K562 (cell line): ENCODE measurements at regions not wholly inside any gene's neighbourhood (a gene's known extent, or its start where the extent isn't known, plus 50 kb on each side); places are given as distances from the start of the nearest gene placed in this dataset.

ENCODE experiments used
- ATAC-seq: fragments of 200-7000 bp; cut with Tn5 transposase; 3 replicates; pipeline ENCODE4 v1.9.1; 2020; ENCODE audit warnings: moderate library complexity
- BruUV-seq: library from RNA; stranded (reverse); fragments of 400-500 nt; replicated peaks from 2 replicates; lab custom pipeline; 2021; lab: Mats Ljungman, UMichigan
- CTCF ChIA-PET: fragments of 300-600 bp; formaldehyde crosslinking; extraction: SDS; loops from one replicate; lab custom pipeline; 2021; ENCODE audit warnings: low intra/inter-chr PET ratio; lab: Yijun Ruan, JAX
- POLR2A ChIA-PET: fragments of 300-600, 350-650 bp; sonication (Branson Sonifier 250); formaldehyde crosslinking; extraction: SDS; loops from one replicate; lab custom pipeline; 2021; ENCODE audit warnings: antibody characterized with exemption, inconsistent platforms; lab: Yijun Ruan, JAX
- DNase-seq, 4 experiments: peaks; one replicate each; pipeline versions ENCODE4 v3.0.0 to v3.0.0-alpha.2; 2011 to 2018; ENCODE audit warnings: low spot score in 3 of 4, mixed read lengths in 3 of 4; ENCODE audit errors: extremely low read depth in 1 of 4
- FAIRE-seq: peaks from 2 replicates; lab custom pipeline; 2011; peaks lifted over from hg19 to GRCh38; lab: Jason Lieb, UNC
- H2AFZ ChIP-seq: 2 replicates; pipeline ENCODE4 v1.6.0; 2011; ENCODE audit warnings: low read depth, low read length, control low read depth, inconsistent platforms
- H3K27ac ChIP-seq: fragments of 200-600 bp; 3 replicates; pipeline ENCODE4 v1.8.0; 2011; ENCODE audit warnings: low read depth, mild to moderate bottlenecking, control low read depth, inconsistent platforms, low read length, moderate library complexity, mixed read lengths; ENCODE audit errors: extremely low read depth
- H3K27me3 ChIP-seq, 2 experiments: fragments of 300-600 bp in 1 of 2; 2 replicates in 1 of 2; 3 replicates in 1 of 2; pipeline versions ENCODE4 v1.6.0 to v1.8.0; 2011; ENCODE audit warnings: inconsistent platforms in 2 of 2, low read length in 2 of 2, mild to moderate bottlenecking in 1 of 2, mixed read lengths in 1 of 2, moderate library complexity in 1 of 2; ENCODE audit not compliant: control insufficient read depth in 2 of 2, insufficient read depth in 2 of 2
- H3K36me3 ChIP-seq: fragments of 300-600 bp; 3 replicates; pipeline ENCODE4 v1.8.0; 2011; ENCODE audit warnings: mild to moderate bottlenecking, low read length, inconsistent platforms; ENCODE audit not compliant: control insufficient read depth, insufficient read depth
- H3K4me1 ChIP-seq, 2 experiments: fragments of 200-600 bp in 1 of 2; replicated peaks in 1 of 2; 2 replicates in 1 of 2; 3 replicates in 1 of 2; pipeline versions ENCODE4 v1.5.1 to v1.8.0; 2011; ENCODE audit warnings: inconsistent platforms in 2 of 2, low read length in 2 of 2, mild to moderate bottlenecking in 1 of 2, mixed read lengths in 1 of 2, moderate library complexity in 1 of 2; ENCODE audit not compliant: control insufficient read depth in 2 of 2, insufficient read depth in 2 of 2
- H3K4me2 ChIP-seq: 2 replicates; pipeline ENCODE4 v1.6.1; 2011; ENCODE audit warnings: low read length, control low read depth, inconsistent platforms, mixed read lengths; ENCODE audit not compliant: insufficient read depth
- H3K4me3 ChIP-seq: fragments of 200-600 bp; sonication (generic), shearing (Covaris generic); 2 replicates; pipeline ENCODE4 v1.5.1; 2016; ENCODE audit warnings: control low read depth, inconsistent platforms
- H3K79me2 ChIP-seq: fragments of 200-600 bp; 3 replicates; pipeline ENCODE4 v1.8.0; 2011; ENCODE audit warnings: low read length, inconsistent platforms; ENCODE audit not compliant: control insufficient read depth, insufficient read depth
- H3K9ac ChIP-seq, 2 experiments: 2 replicates each; pipeline versions ENCODE4 v1.6.0 to v1.6.1; 2011; ENCODE audit warnings: low read depth in 2 of 2, low read length in 2 of 2, control low read depth in 1 of 2, inconsistent platforms in 1 of 2, mild to moderate bottlenecking in 1 of 2, mixed read lengths in 1 of 2; ENCODE audit not compliant: insufficient read depth in 1 of 2
- H3K9me1 ChIP-seq: one replicate; pipeline ENCODE4 v1.6.0; 2011; ENCODE audit warnings: inconsistent platforms, mild to moderate bottlenecking, low read length, moderate library complexity; ENCODE audit not compliant: control insufficient read depth, insufficient read depth
- H3K9me3 ChIP-seq: replicated peaks from 2 replicates; pipeline ENCODE4 v1.5.1; 2011; ENCODE audit warnings: low read depth, low read length, inconsistent platforms; ENCODE audit not compliant: control insufficient read depth, insufficient read depth
- H4K20me1 ChIP-seq: replicated peaks from 2 replicates; pipeline ENCODE4 v1.6.1; 2011; ENCODE audit warnings: low read length, inconsistent platforms, mixed read lengths; ENCODE audit not compliant: control insufficient read depth, insufficient read depth
- BCL6 ChIP-seq: fragments of 250-450 bp; sonication (Bioruptor Pico); IDR thresholded peaks from 2 replicates; pipeline ENCODE4 v1.4.0; 2020
- EHMT2 ChIP-seq: fragments of 450-650 bp; IDR thresholded peaks from 2 replicates; pipeline ENCODE4 v1.6.1; 2018; ENCODE audit warnings: antibody characterized with exemption
- ETS2 ChIP-seq: IDR thresholded peaks from 2 replicates; pipeline ENCODE4 v1.6.1; 2016; ENCODE audit warnings: borderline replicate concordance, missing genetic modification characterization, mild to moderate bottlenecking, moderate library complexity, missing compliant biosample characterization; ENCODE audit not compliant: poor library complexity, severe bottlenecking
- KDM2B ChIP-seq: fragments of 250-450 bp; sonication (Bioruptor Pico); IDR thresholded peaks from 2 replicates; pipeline ENCODE4 v1.8.0; 2021; ENCODE audit warnings: mild to moderate bottlenecking, moderate library complexity
- KDM4B ChIP-seq, 2 experiments: fragments of 450-650 bp in 1 of 2; sonication (generic) in 1 of 2; IDR thresholded peaks; 2 replicates each; pipeline ENCODE4 v1.6.1; 2016 to 2017; ENCODE audit warnings: borderline replicate concordance in 2 of 2, antibody characterized with exemption in 1 of 2, low read depth in 1 of 2, mild to moderate bottlenecking in 1 of 2
- NFE2 ChIP-seq: IDR thresholded peaks from 2 replicates; pipeline ENCODE4 v1.6.1; 2014; ENCODE audit warnings: antibody characterized with exemption, low read depth
- SRF ChIP-seq, 2 experiments: fragments of 250-450, 450-650 bp in 1 of 2; sonication (Bioruptor Pico) in 1 of 2; sonication (generic) in 1 of 2; formaldehyde crosslinking; IDR thresholded peaks; 2 replicates each; pipeline versions ENCODE4 v1.5.0 to v1.5.1; 2020 to 2022; ENCODE audit warnings: mild to moderate bottlenecking in 1 of 2, missing genetic modification reagents in 1 of 2
- TFE3 ChIP-seq: fragments of 450-650 bp; formaldehyde crosslinking; IDR thresholded peaks from 2 replicates; pipeline ENCODE4 v1.4.0; 2020; ENCODE audit warnings: mild to moderate bottlenecking, mixed read lengths
- ZBTB26 ChIP-seq: fragments of 450-650 bp; formaldehyde crosslinking; IDR thresholded peaks from 2 replicates; pipeline ENCODE4 v1.4.0; 2022; ENCODE audit warnings: missing genetic modification characterization
- ZFP36 ChIP-seq: fragments of 150-350 bp; IDR thresholded peaks from 2 replicates; pipeline ENCODE4 v1.6.1; 2018; ENCODE audit warnings: low read length, low read depth; ENCODE audit not compliant: partially characterized antibody
- ZFPM2 ChIP-seq: fragments of 250-450 bp; sonication (Bioruptor Pico); IDR thresholded peaks from 2 replicates; pipeline ENCODE4 v1.5.1; 2022; ENCODE audit warnings: mild to moderate bottlenecking
- WGBS: fragments of 100-300 bp; shearing (Covaris generic); methylation state at CpG from one replicate; pipeline ENCODE4 v1.1.6; 2016; ENCODE audit warnings: low coverage, mixed read lengths; ENCODE audit not compliant: insufficient coverage; ENCODE audit errors: missing lambda C conversion rate; 5-methylcytosine and 5-hydroxymethylcytosine counted together
- in situ Hi-C: fragments of 300-500 bp; cut with MboI; formaldehyde crosslinking; loops from 4 replicates; pipeline ENCODE4 v1.15.0; 2018; ENCODE audit warnings: inconsistent platforms, mixed read lengths
- intact Hi-C: fragments of 100-400 bp; cut with micrococcal nuclease; formaldehyde crosslinking; loops from 2 replicates; pipeline ENCODE4 v1.14.2; 2022

- no peak for ATAC-seq
Measured at GRCh38 chr1:2861143-2861987, 59.9 kb upstream of the TTC34 start.

GRCh38 chr1:2861988-2862813 lies 60.7 kb upstream of the TTC34 start:
- Histone ChIP-seq H3K79me2 (no peaks in the 10 kb centered on the region), H3K4me3 (no peak overlapping the region), H3K9me1 (no peaks in the 10 kb centered on the region), H3K4me1 (no peaks in the 10 kb centered on the region), H3K9me3 (no peaks in the 10 kb centered on the region), H3K27me3 (peaks cover 0 to 16% of the 10 kb centered on the region in 2 experiments; a peak in 2 of 5 replicates), H4K20me1 (no peaks in the 10 kb centered on the region), H3K4me2 (no peak overlapping the region), H3K9ac (no peak overlapping the region), H2AFZ (no peak overlapping the region), H3K36me3 (no peaks in the 10 kb centered on the region), H3K27ac (no peak overlapping the region)
- no peak for ATAC-seq
- ChIA-PET CTCF (no interaction called here), POLR2A (interaction anchor here (0.6 kb wide), 2 partner anchors 37 to 454 kb away, joined by 3 to 4 read pairs; no protein-coding TSS in a partner anchor)
- no peak for DNase-seq
- 2% methylated on average over 34 of the region's 35 CpGs for WGBS
- FAIRE-seq, result no peak
- intact Hi-C loops, result no loop called here
- in situ Hi-C loops, result no loop called here
- BruUV-seq, result no TSS peak
- TF ChIP-seq KDM2B (CRISPR knock-in tag) (no peak), KDM4B (IDR thresholded peaks at IDR 0.05; ENCODE audit: borderline replicate concordance in 2 of 2, low read depth in 1 of 2) (no peak), TFE3 (no peak), ETS2 (tag) (no peak), EHMT2 (no peak), ZFPM2 (CRISPR knock-in tag) (no peak), SRF (CRISPR knock-in tag; IDR thresholded peaks at IDR 0.05) (no peak), ZFP36 (no peak), ZBTB26 (CRISPR knock-in tag) (no peak)

More at GRCh38 chr1:2861143-2861987, 59.9 kb upstream of the TTC34 start:
- H3K4me1 ChIP-seq, result no peaks in the 10 kb centered on the region
- peaks cover 0 to 17% of the 10 kb centered on the region in 2 experiments; a peak in 2 of 5 replicates for H3K27me3 ChIP-seq
- H3K4me3 ChIP-seq, result no peak overlapping the region
- in situ Hi-C loops (no loop called here), intact Hi-C loops (no loop called here)
- no peak overlapping the region for H3K4me2 ChIP-seq
- no peak overlapping the region for H3K27ac ChIP-seq
- no TSS peak for BruUV-seq
- TF ChIP-seq NFE2, result no peak
- no peak for TF ChIP-seq BCL6 (CRISPR knock-in tag)
- H4K20me1 ChIP-seq, result no peaks in the 10 kb centered on the region
- CTCF ChIA-PET, result no interaction called here
- POLR2A ChIA-PET, result interaction anchor here (0.6 kb wide), 2 partner anchors 36 to 454 kb away, joined by 3 to 4 read pairs; no protein-coding TSS in a partner anchor
- no peak overlapping the region; a peak in 1 of 4 replicates for H3K9ac ChIP-seq
- H3K36me3 ChIP-seq, result no peaks in the 10 kb centered on the region
- no peak overlapping the region for H2AFZ ChIP-seq
- no peaks in the 10 kb centered on the region for H3K9me1 ChIP-seq
- FAIRE-seq, result no peak
- WGBS, result 1% methylated on average over 18 of the region's 19 CpGs
- DNase-seq, result no peak
- no peaks in the 10 kb centered on the region for H3K79me2 ChIP-seq
- H3K9me3 ChIP-seq, result no peaks in the 10 kb centered on the region
